Transverse colon (tissue), 4 donors: ENCODE measurements at regions not wholly inside any gene's neighbourhood (a gene's known extent, or its start where the extent isn't known, plus 50 kb on each side); places are given as distances from the start of the nearest gene placed in this dataset.

ENCODE experiments used
- CTCF ChIP-seq, 5 experiments: fragments of 200-600 bp in 3 of 5; fragments of 450-650 bp in 2 of 5; sonication (generic) in 3 of 5; IDR thresholded peaks; 1 replicate in 2 of 5; 2 replicates in 3 of 5; pipeline ENCODE4 v1.5.1; 2016 to 2017; ENCODE audit warnings: antibody characterized with exemption in 5 of 5, inconsistent platforms in 3 of 5, mild to moderate bottlenecking in 2 of 5, moderate library complexity in 1 of 5
- EP300 ChIP-seq: sonication (generic); formaldehyde crosslinking; IDR thresholded peaks from one replicate; pipeline ENCODE4 v1.6.1; 2017; ENCODE audit warnings: antibody characterized with exemption, low read depth
- POLR2A ChIP-seq: fragments of 450-650 bp; IDR thresholded peaks from one replicate; pipeline ENCODE4 v1.6.1; 2016; ENCODE audit warnings: antibody characterized with exemption, mild to moderate bottlenecking, moderate library complexity
- POLR2AphosphoS5 ChIP-seq, 3 donors: sonication (generic); formaldehyde crosslinking; IDR thresholded peaks; one replicate each; pipeline ENCODE4 v1.6.1; 2016; ENCODE audit warnings: antibody characterized with exemption in 3 of 3

DNA sequence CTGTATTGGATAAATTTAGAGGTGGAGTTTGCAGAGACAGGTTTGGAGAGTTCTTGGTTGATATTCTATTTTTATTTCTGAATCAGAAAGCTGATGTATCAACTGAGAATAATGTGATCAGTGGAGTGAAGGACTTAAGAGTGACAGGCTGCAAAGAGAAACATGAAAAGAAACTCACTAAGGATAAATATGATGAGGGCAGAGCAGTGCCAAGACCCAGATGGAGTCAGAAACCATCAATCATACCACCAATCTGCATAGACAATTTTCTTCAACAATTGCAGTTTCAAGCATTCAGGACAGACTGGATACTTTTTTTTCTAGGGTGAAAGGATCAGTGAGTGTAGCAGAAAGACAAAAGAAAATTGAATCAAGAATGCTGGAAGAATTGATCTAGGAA is 226.7 kb upstream of the NAV3 start:
- TF ChIP-seq POLR2AphosphoS5 (IDR thresholded peaks at IDR 0.05) = no peak
- no peak for TF ChIP-seq CTCF (IDR thresholded peaks at IDR 0.05)
- TF ChIP-seq POLR2A = no peak
- no peak for TF ChIP-seq EP300
